Astrocyte of the cerebellum (primary cell): ENCODE measurements at regions not wholly inside any gene's neighbourhood (a gene's known extent, or its start where the extent isn't known, plus 50 kb on each side); places are given as distances from the start of the nearest gene placed in this dataset.
A peak's percentile ranks its signal among the peaks of the same experiment; 100 is the strongest.

Experiments
- DNase-seq: peaks from one replicate; pipeline ENCODE4 v3.0.0-alpha.2; 2011; ENCODE audit warnings: low read depth
- H3K4me3 ChIP-seq: 2 replicates; pipeline ENCODE4 v1.5.1; 2011; ENCODE audit warnings: mild to moderate bottlenecking, low read depth, low read length, moderate library complexity
- CTCF ChIP-seq: IDR thresholded peaks from 2 replicates; pipeline ENCODE4 v1.5.1; 2012; ENCODE audit warnings: low read length, low read depth, moderate library complexity, mild to moderate bottlenecking; ENCODE audit errors: missing control alignments
- in situ Hi-C: cut with HindIII; loops from 2 replicates; pipeline ENCODE4 v1.10.0; 2017; ENCODE audit warnings: low sequenced_read_pairs

DNA sequence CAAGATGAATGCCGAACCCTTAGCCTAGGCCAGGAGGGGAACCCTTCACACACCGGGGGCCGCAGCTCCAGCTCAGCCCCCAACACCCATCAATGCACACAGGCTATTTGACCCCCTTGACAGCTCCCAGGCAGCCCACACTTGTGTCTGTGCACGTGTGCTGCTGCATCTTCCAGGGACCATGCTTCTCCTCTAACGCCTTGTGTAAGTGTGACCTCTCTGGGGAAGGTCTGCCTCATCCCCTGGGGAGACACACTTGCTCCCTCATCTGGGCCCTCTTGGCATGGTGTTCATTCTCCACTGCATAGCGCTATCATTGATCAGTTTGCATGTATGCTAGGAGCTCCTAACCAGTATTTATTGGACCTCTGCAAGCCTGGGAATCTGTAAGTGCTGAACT lies 120.0 kb upstream of the FHL2 start:
- in situ Hi-C loops, result no loop called here
- H3K4me3 ChIP-seq, result no peak overlapping the region
- no peak for DNase-seq
- no peak for TF ChIP-seq CTCF

- in situ Hi-C loops, result no loop called here
- no peak overlapping the region for H3K4me3 ChIP-seq
- no peak for TF ChIP-seq CTCF
- DNase-seq, result peak; percentile 15
These were observed 119.2 kb upstream of the FHL2 start for GRCh38 chr2:105517814-105518705.

GRCh38 chr2:105515581-105516415 lies 116.9 kb upstream of the FHL2 start:
- in situ Hi-C loops, result no loop called here

DNA sequence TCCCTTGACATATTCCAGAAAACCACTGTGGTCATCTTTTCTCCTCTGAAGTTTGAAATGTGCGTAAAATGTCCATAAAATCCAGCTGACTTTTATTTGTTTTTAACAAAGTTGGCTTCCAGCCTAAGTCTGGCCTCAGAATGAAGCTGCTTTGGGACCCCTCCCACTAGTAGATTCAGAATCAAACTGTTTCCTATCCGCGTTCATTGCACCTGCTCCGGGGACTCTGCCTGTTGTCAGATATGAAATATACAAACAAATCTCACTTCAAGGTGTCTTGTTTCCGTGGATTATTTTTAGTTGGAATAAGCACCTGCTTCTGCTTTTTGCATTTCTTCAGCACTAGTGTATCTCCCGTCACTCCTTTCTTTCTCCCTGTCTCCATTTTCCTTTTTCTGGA lies 115.7 kb upstream of the FHL2 start:
- no peak for TF ChIP-seq CTCF
- H3K4me3 ChIP-seq, result no peak overlapping the region
- DNase-seq, result no peak
- in situ Hi-C loops, result no loop called here

More at GRCh38 chr2:105515581-105516415, 116.9 kb upstream of the FHL2 start:
- no peak overlapping the region for H3K4me3 ChIP-seq
- DNase-seq, result no peak
- no peak for TF ChIP-seq CTCF

DNA sequence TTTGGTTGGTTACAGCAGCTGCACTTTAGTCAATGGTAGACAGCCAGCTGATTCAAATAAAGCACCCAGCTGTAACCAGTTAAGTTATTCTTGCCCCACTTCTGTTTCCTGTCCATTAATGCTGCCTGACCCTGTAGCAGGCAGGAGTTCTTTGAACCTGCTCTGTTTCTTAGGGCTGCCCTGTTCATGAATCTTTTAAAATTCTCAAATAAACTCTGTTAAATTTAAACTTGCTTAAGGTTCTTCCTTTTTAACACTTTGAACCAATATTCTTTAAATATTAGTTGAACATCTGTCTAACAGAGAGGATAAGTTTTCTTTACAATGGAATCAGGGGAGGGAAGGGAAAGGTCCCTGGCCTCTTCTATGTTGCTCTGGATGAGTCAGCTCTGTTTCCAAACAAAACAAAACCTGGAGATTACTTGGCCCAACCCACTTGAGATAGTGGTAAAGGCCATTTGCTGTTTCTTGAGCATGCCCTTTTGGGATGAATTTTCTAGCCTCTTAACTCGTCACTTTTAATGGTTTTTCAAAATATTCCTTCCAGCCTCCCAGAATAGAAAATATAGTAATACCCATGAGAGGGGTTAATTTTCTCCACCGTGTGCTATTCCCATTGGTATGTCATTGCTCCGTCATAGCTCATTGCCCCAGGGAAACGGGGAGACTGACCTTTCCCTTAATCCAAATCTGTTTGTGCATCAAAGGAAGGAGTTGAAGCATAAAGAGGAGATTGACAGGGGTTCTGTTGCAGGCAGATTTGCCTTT lies 112.1 kb upstream of the FHL2 start:
- no peak for DNase-seq
- H3K4me3 ChIP-seq, result no peak overlapping the region
- no peak for TF ChIP-seq CTCF
- in situ Hi-C loops, result no loop called here
